MM.1S (cell line): ENCODE measurements at regions not wholly inside any gene's neighbourhood (a gene's known extent, or its start where the extent isn't known, plus 50 kb on each side); places are given as distances from the start of the nearest gene placed in this dataset.

ENCODE experiments used
- DNase-seq: peaks from one replicate; pipeline ENCODE4 v3.0.0-alpha.2; 2015
- H2AFZ ChIP-seq: fragments of 300-600 bp; sonication (generic); 2 replicates; pipeline ENCODE4 v1.6.0; 2016; ENCODE audit warnings: antibody characterized with exemption, low read length
- H3F3A ChIP-seq: fragments of 300-600 bp; sonication (generic); 2 replicates; pipeline ENCODE4 v1.6.1; 2016; ENCODE audit warnings: mild to moderate bottlenecking, antibody characterized with exemption, low read length, moderate library complexity, mixed read lengths; ENCODE audit not compliant: insufficient read depth
- H3K27ac ChIP-seq: fragments of 300-600 bp; sonication (generic); 2 replicates; pipeline ENCODE4 v1.5.1; 2016; ENCODE audit warnings: mild to moderate bottlenecking, low read length
- H3K27me3 ChIP-seq: fragments of 300-600 bp; sonication (generic); replicated peaks from 2 replicates; pipeline ENCODE4 v1.6.0; 2016; ENCODE audit warnings: low read length; ENCODE audit not compliant: insufficient read depth
- H3K36me3 ChIP-seq: fragments of 300-600 bp; sonication (generic); replicated peaks from 2 replicates; pipeline ENCODE4 v1.6.1; 2016; ENCODE audit warnings: mild to moderate bottlenecking, low read length, mixed read lengths; ENCODE audit not compliant: insufficient read depth
- H3K4me1 ChIP-seq: fragments of 300-600 bp; sonication (generic); 2 replicates; pipeline ENCODE4 v1.6.1; 2016; ENCODE audit warnings: low read length, mixed read lengths
- H3K4me2 ChIP-seq: fragments of 300-600 bp; sonication (generic); 2 replicates; pipeline ENCODE4 v1.6.0; 2016; ENCODE audit warnings: low read depth, low read length
- H3K4me3 ChIP-seq: fragments of 300-600 bp; sonication (generic); 2 replicates; pipeline ENCODE4 v1.5.1; 2016; ENCODE audit warnings: low read length, mixed read lengths
- H3K79me2 ChIP-seq: fragments of 300-600 bp; sonication (generic); 2 replicates; pipeline ENCODE4 v1.6.1; 2016; ENCODE audit warnings: mixed run types, low read length, mixed read lengths
- H3K9ac ChIP-seq: fragments of 300-600 bp; sonication (generic); 2 replicates; pipeline ENCODE4 v1.6.1; 2016; ENCODE audit warnings: low read length, mixed read lengths
- H3K9me2 ChIP-seq: fragments of 300-600 bp; sonication (generic); replicated peaks from 2 replicates; pipeline ENCODE4 v1.6.1; 2016; ENCODE audit warnings: mild to moderate bottlenecking, low read length, mixed read lengths; ENCODE audit not compliant: insufficient read depth
- H3K9me3 ChIP-seq: fragments of 300-600 bp; sonication (generic); replicated peaks from 2 replicates; pipeline ENCODE4 v1.6.1; 2016; ENCODE audit warnings: mild to moderate bottlenecking, low read length, mixed read lengths; ENCODE audit not compliant: insufficient read depth
- H4K20me1 ChIP-seq: fragments of 300-600 bp; sonication (generic); 2 replicates; pipeline ENCODE4 v1.6.1; 2016; ENCODE audit warnings: mild to moderate bottlenecking, low read length, moderate library complexity, mixed read lengths; ENCODE audit not compliant: insufficient read depth
- EZH2 ChIP-seq: fragments of 300-600 bp; sonication (generic); optimal IDR thresholded peaks from 2 replicates; pipeline ENCODE3; 2017; ENCODE audit warnings: low read depth, mild to moderate bottlenecking, antibody characterized with exemption, low read length, mixed read lengths
- EZH2phosphoT487 ChIP-seq: fragments of 300-600 bp; sonication (generic); IDR thresholded peaks from 2 replicates; pipeline ENCODE4 v1.6.1; 2018; ENCODE audit warnings: antibody characterized with exemption, low read length
- TF ChIP-seq, protein P1 (sequence below): fragments of 300-600 bp; sonication (generic); IDR thresholded peaks from 2 replicates; pipeline ENCODE4 v1.5.1; 2016; ENCODE audit warnings: antibody characterized with exemption, low read length, mixed read lengths

DNA sequence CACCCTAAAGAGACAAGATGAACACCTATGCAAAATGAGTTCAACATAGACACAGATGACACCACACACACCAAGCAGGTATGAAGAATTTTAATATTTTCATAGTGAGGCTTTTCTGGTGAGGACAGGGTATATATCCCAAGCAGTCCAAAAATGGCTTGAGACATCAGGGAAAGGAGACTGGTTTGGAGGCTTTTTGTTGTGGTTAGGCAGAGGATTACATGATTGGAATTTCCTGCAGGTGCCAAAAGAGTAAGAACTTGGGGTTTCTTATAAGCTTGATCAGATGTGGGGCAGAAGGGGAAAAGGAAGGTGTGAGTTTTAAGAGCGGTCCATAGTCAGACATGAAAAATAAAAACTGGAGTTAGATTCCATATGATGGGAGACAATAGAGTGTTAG is 420.8 kb upstream of the SLITRK1 start:
- H3K27me3 ChIP-seq: no peaks in the 10 kb centered on the region
- no peaks in the 10 kb centered on the region for H3K36me3 ChIP-seq
- no peak overlapping the region for H3K4me2 ChIP-seq
- no peak for TF ChIP-seq EZH2phosphoT487
- no peak for TF ChIP-seq EZH2
- H3K27ac ChIP-seq: no peak overlapping the region
- no peak overlapping the region for H2AFZ ChIP-seq
- H3K9me2 ChIP-seq: no peaks in the 10 kb centered on the region
- no peaks in the 10 kb centered on the region for H3K9me3 ChIP-seq
- H3K4me1 ChIP-seq: no peaks in the 10 kb centered on the region
- no peak for DNase-seq
- H3K4me3 ChIP-seq: no peak overlapping the region
- H3F3A ChIP-seq: no peaks in the 10 kb centered on the region
- H3K79me2 ChIP-seq: no peaks in the 10 kb centered on the region
- no peaks in the 10 kb centered on the region for H4K20me1 ChIP-seq
- no peak overlapping the region for H3K9ac ChIP-seq

DNA sequence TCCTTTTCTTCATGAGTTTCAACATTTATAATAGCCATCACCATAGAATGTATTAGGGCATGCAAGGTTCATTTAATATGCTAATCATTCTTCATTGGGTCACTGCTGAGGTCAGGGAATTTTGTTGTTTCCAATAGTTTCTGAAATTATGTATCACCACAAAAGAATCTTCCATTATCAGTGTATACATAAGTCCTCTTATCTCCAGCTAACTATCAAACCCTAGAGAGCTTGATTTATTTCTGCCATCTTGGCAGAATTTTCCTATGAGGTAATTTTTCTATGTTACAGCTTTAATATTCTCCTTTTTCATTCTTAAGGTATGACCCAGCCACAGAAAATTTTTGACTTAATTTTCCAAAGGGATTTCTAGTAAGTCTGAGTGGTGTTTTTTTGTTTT is 415.0 kb upstream of the SLITRK1 start:
- H3F3A ChIP-seq: no peaks in the 10 kb centered on the region
- H2AFZ ChIP-seq: no peak overlapping the region
- H4K20me1 ChIP-seq: no peaks in the 10 kb centered on the region
- H3K4me1 ChIP-seq: no peaks in the 10 kb centered on the region
- H3K9ac ChIP-seq: no peak overlapping the region
- TF ChIP-seq EZH2phosphoT487 (no peak), EZH2 (no peak)
- TF ChIP-seq, protein P1, sequence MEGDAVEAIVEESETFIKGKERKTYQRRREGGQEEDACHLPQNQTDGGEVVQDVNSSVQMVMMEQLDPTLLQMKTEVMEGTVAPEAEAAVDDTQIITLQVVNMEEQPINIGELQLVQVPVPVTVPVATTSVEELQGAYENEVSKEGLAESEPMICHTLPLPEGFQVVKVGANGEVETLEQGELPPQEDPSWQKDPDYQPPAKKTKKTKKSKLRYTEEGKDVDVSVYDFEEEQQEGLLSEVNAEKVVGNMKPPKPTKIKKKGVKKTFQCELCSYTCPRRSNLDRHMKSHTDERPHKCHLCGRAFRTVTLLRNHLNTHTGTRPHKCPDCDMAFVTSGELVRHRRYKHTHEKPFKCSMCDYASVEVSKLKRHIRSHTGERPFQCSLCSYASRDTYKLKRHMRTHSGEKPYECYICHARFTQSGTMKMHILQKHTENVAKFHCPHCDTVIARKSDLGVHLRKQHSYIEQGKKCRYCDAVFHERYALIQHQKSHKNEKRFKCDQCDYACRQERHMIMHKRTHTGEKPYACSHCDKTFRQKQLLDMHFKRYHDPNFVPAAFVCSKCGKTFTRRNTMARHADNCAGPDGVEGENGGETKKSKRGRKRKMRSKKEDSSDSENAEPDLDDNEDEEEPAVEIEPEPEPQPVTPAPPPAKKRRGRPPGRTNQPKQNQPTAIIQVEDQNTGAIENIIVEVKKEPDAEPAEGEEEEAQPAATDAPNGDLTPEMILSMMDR: no peak
- H3K4me2 ChIP-seq: no peak overlapping the region
- no peaks in the 10 kb centered on the region for H3K9me3 ChIP-seq
- no peaks in the 10 kb centered on the region for H3K27me3 ChIP-seq
- H3K9me2 ChIP-seq: no peaks in the 10 kb centered on the region
- H3K4me3 ChIP-seq: no peak overlapping the region
- H3K36me3 ChIP-seq: no peaks in the 10 kb centered on the region
- H3K79me2 ChIP-seq: no peaks in the 10 kb centered on the region
- H3K27ac ChIP-seq: no peak overlapping the region
- no peak for DNase-seq

DNA sequence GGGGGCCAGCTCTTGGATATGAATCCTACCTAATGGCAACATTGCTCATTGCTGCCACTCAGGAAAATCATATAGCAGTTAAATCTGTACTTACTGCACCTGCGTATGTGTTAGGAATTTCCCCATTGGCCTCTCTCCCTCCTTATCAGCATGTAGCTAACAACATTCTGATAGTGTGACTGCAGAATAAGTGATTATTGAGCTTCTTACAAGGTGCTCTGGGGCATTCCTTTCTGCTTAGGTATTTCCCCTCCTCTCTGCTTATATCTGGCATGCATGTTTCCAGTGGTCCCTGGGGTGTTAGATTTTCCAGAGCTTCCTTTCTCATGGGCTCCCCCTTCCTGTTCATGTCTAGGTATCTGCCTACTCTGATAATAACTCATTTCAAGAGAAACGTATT is 414.1 kb upstream of the SLITRK1 start:
- TF ChIP-seq, protein P1: no peak
- TF ChIP-seq EZH2 (no peak), EZH2phosphoT487 (no peak)
- Histone ChIP-seq H3K27ac (no peak overlapping the region), H3K4me3 (no peak overlapping the region), H3K9ac (no peak overlapping the region), H4K20me1 (no peaks in the 10 kb centered on the region), H3F3A (no peaks in the 10 kb centered on the region), H3K79me2 (no peaks in the 10 kb centered on the region), H3K4me1 (no peaks in the 10 kb centered on the region), H3K27me3 (no peaks in the 10 kb centered on the region), H2AFZ (no peak overlapping the region), H3K4me2 (no peak overlapping the region), H3K9me3 (no peaks in the 10 kb centered on the region), H3K9me2 (no peaks in the 10 kb centered on the region), H3K36me3 (no peaks in the 10 kb centered on the region)
- no peak for DNase-seq

DNA sequence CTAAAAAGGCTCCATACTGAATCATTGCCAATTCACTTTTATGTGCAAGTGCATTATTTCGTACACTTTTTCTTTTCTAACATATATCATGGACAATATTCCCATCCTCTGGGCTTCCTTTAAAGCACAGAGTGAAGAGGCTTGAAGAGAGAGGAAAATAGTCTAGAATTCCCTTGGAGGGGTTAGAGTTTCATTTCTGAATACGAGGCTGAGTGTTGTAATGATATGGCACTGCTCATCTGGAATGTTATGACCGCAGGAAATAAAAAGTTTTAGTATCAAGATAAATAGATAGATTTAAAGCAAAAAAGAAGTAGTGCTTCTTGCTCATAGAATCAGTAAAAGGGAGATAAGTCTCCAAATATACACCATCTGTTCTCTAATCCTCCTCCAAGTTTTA is 412.3 kb upstream of the SLITRK1 start:
- Histone ChIP-seq H3K9me2 (no peaks in the 10 kb centered on the region), H3K4me3 (no peak overlapping the region), H3K9me3 (no peaks in the 10 kb centered on the region), H3K9ac (no peak overlapping the region), H3K27ac (no peak overlapping the region), H3K79me2 (no peaks in the 10 kb centered on the region), H3K27me3 (no peaks in the 10 kb centered on the region), H3K4me2 (no peak overlapping the region), H2AFZ (no peak overlapping the region), H3F3A (no peaks in the 10 kb centered on the region), H4K20me1 (no peaks in the 10 kb centered on the region), H3K4me1 (no peaks in the 10 kb centered on the region), H3K36me3 (no peaks in the 10 kb centered on the region)
- TF ChIP-seq, protein P1: no peak
- TF ChIP-seq EZH2phosphoT487 (no peak), EZH2 (no peak)
- DNase-seq: no peak
